Neural progenitor cell (in vitro differentiated cells): ENCODE measurements at regions not wholly inside any gene's neighbourhood (a gene's known extent, or its start where the extent isn't known, plus 50 kb on each side); places are given as distances from the start of the nearest gene placed in this dataset.

Experiments
- DNase-seq: peaks from one replicate; pipeline ENCODE4 v3.0.0-alpha.2; 2016; ENCODE audit warnings: low spot score
- H2AFZ ChIP-seq: fragments of 200-600 bp; sonication (generic); replicated peaks from 2 replicates; pipeline ENCODE4 v1.6.1; 2016; ENCODE audit warnings: antibody characterized with exemption
- H3F3A ChIP-seq: fragments of 200-600 bp; sonication (generic); 2 replicates; pipeline ENCODE4 v1.6.1; 2016; ENCODE audit warnings: antibody characterized with exemption, low read depth
- H3K27ac ChIP-seq: fragments of 200-600 bp; sonication (generic); 2 replicates; pipeline ENCODE4 v1.5.1; 2016; ENCODE audit warnings: mild to moderate bottlenecking
- H3K27me3 ChIP-seq: fragments of 200-600 bp; sonication (generic); 2 replicates; pipeline ENCODE4 v1.6.1; 2016; ENCODE audit warnings: mild to moderate bottlenecking, moderate library complexity
- H3K36me3 ChIP-seq: fragments of 200-600 bp; sonication (generic); 2 replicates; pipeline ENCODE4 v1.5.1; 2016
- H3K4me1 ChIP-seq: fragments of 200-600 bp; sonication (generic); 2 replicates; pipeline ENCODE4 v1.6.1; 2016; ENCODE audit warnings: mixed run types
- H3K4me2 ChIP-seq: fragments of 200-600 bp; sonication (generic); 2 replicates; pipeline ENCODE4 v1.6.1; 2016
- H3K4me3 ChIP-seq: fragments of 200-600 bp; sonication (generic); 2 replicates; pipeline ENCODE4 v1.5.1; 2016
- H3K79me2 ChIP-seq: fragments of 200-600 bp; sonication (generic); 2 replicates; pipeline ENCODE4 v1.6.1; 2016; ENCODE audit warnings: low read depth
- H3K9ac ChIP-seq: fragments of 200-600 bp; sonication (generic); 2 replicates; pipeline ENCODE4 v1.6.1; 2016
- H3K9me3 ChIP-seq: fragments of 200-600 bp; sonication (generic); 2 replicates; pipeline ENCODE4 v1.5.1; 2016; ENCODE audit warnings: low read depth
- H4K20me1 ChIP-seq: fragments of 200-600 bp; sonication (generic); 2 replicates; pipeline ENCODE4 v1.6.1; 2016; ENCODE audit warnings: low read depth
- H3K27ac Mint-ChIP-seq: 3 replicates; pipeline ENCODE4 v1.8.0; 2021; ENCODE audit warnings: mixed read lengths
- H3K27me3 Mint-ChIP-seq: 2 replicates; pipeline ENCODE4 v1.8.0; 2022; ENCODE audit warnings: low read depth, mild to moderate bottlenecking, inconsistent platforms, moderate library complexity, mixed read lengths; ENCODE audit not compliant: insufficient read depth
- H3K36me3 Mint-ChIP-seq: 3 replicates; pipeline ENCODE4 v1.8.0; 2021; ENCODE audit warnings: mixed read lengths
- H3K4me1 Mint-ChIP-seq: 3 replicates; pipeline ENCODE4 v1.8.0; 2021; ENCODE audit warnings: mixed read lengths
- H3K4me3 Mint-ChIP-seq: 3 replicates; pipeline ENCODE4 v1.8.0; 2021; ENCODE audit warnings: mild to moderate bottlenecking, moderate library complexity, mixed read lengths
- H3K9me3 Mint-ChIP-seq: 3 replicates; pipeline ENCODE4 v1.8.0; 2020; ENCODE audit warnings: mixed read lengths
- CTCF ChIP-seq: fragments of 200-600 bp; sonication (generic); IDR thresholded peaks from 2 replicates; pipeline ENCODE4 v1.5.1; 2017; ENCODE audit warnings: antibody characterized with exemption, mild to moderate bottlenecking
- EZH2 ChIP-seq: fragments of 200-600 bp; sonication (generic); IDR thresholded peaks from 2 replicates; pipeline ENCODE4 v1.6.1; 2017; ENCODE audit warnings: antibody characterized with exemption, mild to moderate bottlenecking, moderate library complexity
- EZH2phosphoT487 ChIP-seq: fragments of 200-600 bp; sonication (generic); IDR thresholded peaks from 2 replicates; pipeline ENCODE4 v1.6.1; 2017; ENCODE audit warnings: antibody characterized with exemption

GRCh38 chr12:68454892-68455291, 122.7 kb upstream of the MDM1 start:
- no peaks in the 10 kb centered on the region for H3K9me3 ChIP-seq
- no peak for TF ChIP-seq EZH2phosphoT487
- TF ChIP-seq EZH2, result no peak
- TF ChIP-seq CTCF, result no peak
- H2AFZ ChIP-seq, result peak overlapping the region; percentile 87
- peaks cover 5% of the 10 kb centered on the region for H3K9me3 Mint-ChIP-seq
- peaks cover 32% of the 10 kb centered on the region for H3K4me1 ChIP-seq
- H3K9ac ChIP-seq, result no peak overlapping the region
- no peaks in the 10 kb centered on the region for H3K36me3 Mint-ChIP-seq
- H3K4me2 ChIP-seq, result no peak overlapping the region
- H3K36me3 ChIP-seq, result no peaks in the 10 kb centered on the region
- H3K79me2 ChIP-seq, result no peaks in the 10 kb centered on the region
- H3K27ac Mint-ChIP-seq, result no peak overlapping the region
- H3K27ac ChIP-seq, result no peak overlapping the region
- no peaks in the 10 kb centered on the region for H3F3A ChIP-seq
- H4K20me1 ChIP-seq, result no peaks in the 10 kb centered on the region
- H3K27me3 ChIP-seq, result no peaks in the 10 kb centered on the region
- no peak overlapping the region for H3K4me3 Mint-ChIP-seq
- no peak for DNase-seq
- no peak overlapping the region for H3K4me3 ChIP-seq
- H3K4me1 Mint-ChIP-seq, result peaks cover 22% of the 10 kb centered on the region
- peaks cover 2% of the 10 kb centered on the region for H3K27me3 Mint-ChIP-seq

- H3K27ac ChIP-seq, result no peak overlapping the region
- H3K9me3 ChIP-seq, result no peaks in the 10 kb centered on the region
- H2AFZ ChIP-seq, result peak overlapping the region; percentile 87
- no peaks in the 10 kb centered on the region for H3K79me2 ChIP-seq
- no peak overlapping the region for H3K9ac ChIP-seq
- H3F3A ChIP-seq, result no peaks in the 10 kb centered on the region
- H3K4me1 ChIP-seq, result peaks cover 32% of the 10 kb centered on the region
- no peaks in the 10 kb centered on the region for H4K20me1 ChIP-seq
- TF ChIP-seq CTCF (no peak), EZH2phosphoT487 (no peak)
- peak overlapping the region; percentile 14 for H3K4me2 ChIP-seq
- H3K9me3 Mint-ChIP-seq, result peaks cover 3% of the 10 kb centered on the region
- no peak overlapping the region for H3K4me3 Mint-ChIP-seq
- DNase-seq, result no peak
- H3K4me3 ChIP-seq, result no peak overlapping the region
- peaks cover under 1% of the 10 kb centered on the region for H3K27me3 Mint-ChIP-seq
- no peaks in the 10 kb centered on the region for H3K27me3 ChIP-seq
- peaks cover 22% of the 10 kb centered on the region for H3K4me1 Mint-ChIP-seq
- H3K36me3 Mint-ChIP-seq, result no peaks in the 10 kb centered on the region
- no peak overlapping the region for H3K27ac Mint-ChIP-seq
- no peaks in the 10 kb centered on the region for H3K36me3 ChIP-seq
These were observed 123.7 kb upstream of the MDM1 start for GRCh38 chr12:68455691-68456345.

- no peak overlapping the region for H2AFZ ChIP-seq
- DNase-seq, result no peak
- TF ChIP-seq EZH2phosphoT487 (no peak), EZH2 (no peak), CTCF (no peak)
- H3K36me3 ChIP-seq, result no peaks in the 10 kb centered on the region
- no peaks in the 10 kb centered on the region for H3F3A ChIP-seq
- no peaks in the 10 kb centered on the region for H4K20me1 ChIP-seq
- H3K79me2 ChIP-seq, result no peaks in the 10 kb centered on the region
- H3K4me1 ChIP-seq, result peaks cover 33% of the 10 kb centered on the region
- no peak overlapping the region for H3K4me3 ChIP-seq
- H3K9ac ChIP-seq, result no peak overlapping the region
- Mint-ChIP-seq H3K36me3 (no peaks in the 10 kb centered on the region), H3K4me3 (no peak overlapping the region), H3K9me3 (peaks cover 3% of the 10 kb centered on the region), H3K27ac (no peak overlapping the region), H3K4me1 (peaks cover 9% of the 10 kb centered on the region), H3K27me3 (peaks cover 2% of the 10 kb centered on the region)
- no peak overlapping the region for H3K4me2 ChIP-seq
- no peak overlapping the region for H3K27ac ChIP-seq
- no peaks in the 10 kb centered on the region for H3K27me3 ChIP-seq
- H3K9me3 ChIP-seq, result no peaks in the 10 kb centered on the region
These were observed 126.7 kb upstream of the MDM1 start for GRCh38 chr12:68458866-68459265.
